ENCODE measurements at regions not wholly inside any gene's neighbourhood (a gene's known extent, or its start where the extent isn't known, plus 50 kb on each side); places are given as distances from the start of the nearest gene placed in this dataset.
"Not testable (repeated sequence)": the region's sequence is repeated elsewhere in the genome, so short reads cannot be mapped to it uniquely, and the experiment has no call there.

DNA sequence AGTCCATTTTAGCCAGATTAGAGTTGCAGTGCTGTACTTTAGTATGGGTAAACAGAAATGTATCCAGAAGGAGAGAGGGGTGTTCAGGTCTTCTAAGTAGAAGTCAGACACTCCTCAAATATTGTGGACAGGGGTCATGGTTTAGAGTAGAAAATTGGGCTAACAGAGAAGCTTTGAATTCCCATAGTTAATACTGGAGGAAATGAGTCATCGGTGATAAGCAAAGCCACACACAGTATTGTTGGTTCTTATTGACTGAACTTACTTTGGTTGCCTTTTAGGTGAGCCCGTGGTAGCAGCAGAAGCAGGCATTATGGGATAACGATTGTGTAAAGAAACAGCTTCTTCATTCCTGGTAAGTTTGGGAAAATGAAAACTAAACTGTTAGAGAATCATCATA lies 66.7 kb upstream of the ERV3-1 start:
- H2AFZ ChIP-seq (ENCODE audit: insufficient read depth, low read depth, low read length, poor library complexity, severe bottlenecking); H3K9ac ChIP-seq (ENCODE audit: insufficient read depth, low read length, poor library complexity, severe bottlenecking); H3K27me3 ChIP-seq (ENCODE audit: control insufficient read depth in 2 of 2, insufficient read depth in 2 of 2, low read length in 2 of 2); H3K27ac Mint-ChIP-seq; H3K9me3 ChIP-seq (replicated peaks in 1 of 2; ENCODE audit: control insufficient read depth in 1 of 2, insufficient read depth in 1 of 2, low read length in 2 of 2); H3K4me3 Mint-ChIP-seq; H3K4me3 ChIP-seq (replicated peaks in 1 of 3; ENCODE audit: low read depth in 2 of 3, low read length in 3 of 3); DNase-seq; H3K27ac ChIP-seq (ENCODE audit: low read depth in 1 of 2, low read length in 2 of 2); H4K20me1 ChIP-seq (ENCODE audit: insufficient read depth, low read length); H3K27me3 Mint-ChIP-seq (ENCODE audit: low read depth in 3 of 3); H3K4me1 ChIP-seq (ENCODE audit: control insufficient read depth in 1 of 2, insufficient read depth in 2 of 2, low read length in 2 of 2); H3K9me3 Mint-ChIP-seq; H3K4me1 Mint-ChIP-seq; H3K4me2 ChIP-seq (replicated peaks; ENCODE audit: extremely low read depth, low read length, poor library complexity, severe bottlenecking); H3K79me2 ChIP-seq (ENCODE audit: insufficient read depth, low read length); intact Hi-C loops (cut with micrococcal nuclease): not testable (repeated sequence)
- peaks cover 20 to 43% of the 10 kb centered on the region in 2 donors for H3K36me3 Mint-ChIP-seq
- no CpG with 5 or more reads among the region's 3 CpGs for WGBS (ENCODE audit: insufficient coverage)
- peaks cover 7 to 24% of the 10 kb centered on the region in 2 donors for H3K36me3 ChIP-seq (replicated peaks in 1 of 2; ENCODE audit: control insufficient read depth in 1 of 2, insufficient read depth in 2 of 2, low read length in 2 of 2)

DNA sequence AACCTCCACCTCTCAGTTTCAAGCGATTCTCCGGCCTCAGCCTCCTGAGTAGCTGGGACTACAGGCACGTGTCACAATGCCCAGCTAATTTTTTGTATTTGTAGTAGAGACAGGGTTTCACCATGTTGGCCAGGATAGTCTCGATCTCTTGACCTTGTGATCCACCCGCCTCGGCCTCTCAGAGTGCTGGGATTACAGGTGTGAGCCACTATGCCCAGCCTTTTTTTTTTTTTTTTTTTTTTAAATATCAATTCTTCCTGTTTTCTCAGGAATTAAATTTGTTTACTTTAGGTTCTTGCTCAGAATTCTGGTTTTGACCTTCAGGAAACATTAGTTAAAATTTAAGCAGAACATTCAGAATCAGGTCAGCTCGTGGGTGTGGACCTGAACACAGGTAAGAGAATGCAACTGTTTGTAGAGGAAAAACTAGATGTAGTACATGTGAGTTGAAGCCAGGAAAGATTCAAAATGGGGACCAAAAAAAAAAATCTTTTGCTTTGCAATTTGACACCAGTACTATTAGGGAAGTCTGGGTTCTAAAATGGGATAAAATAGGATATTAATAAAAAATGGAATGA lies 65.5 kb upstream of the ERV3-1 start:
- H3K9me3 Mint-ChIP-seq; H3K4me1 ChIP-seq (ENCODE audit: control insufficient read depth in 1 of 2, insufficient read depth in 2 of 2, low read length in 2 of 2); H3K4me1 Mint-ChIP-seq; H3K4me3 Mint-ChIP-seq; H3K27me3 Mint-ChIP-seq (ENCODE audit: low read depth in 3 of 3); H3K4me3 ChIP-seq (replicated peaks in 1 of 3; ENCODE audit: low read depth in 2 of 3, low read length in 3 of 3); H3K79me2 ChIP-seq (ENCODE audit: insufficient read depth, low read length); H3K27me3 ChIP-seq (ENCODE audit: control insufficient read depth in 2 of 2, insufficient read depth in 2 of 2, low read length in 2 of 2); intact Hi-C loops (cut with micrococcal nuclease); H3K27ac ChIP-seq (ENCODE audit: low read depth in 1 of 2, low read length in 2 of 2); H3K4me2 ChIP-seq (replicated peaks; ENCODE audit: extremely low read depth, low read length, poor library complexity, severe bottlenecking); H3K27ac Mint-ChIP-seq; H3K9me3 ChIP-seq (replicated peaks in 1 of 2; ENCODE audit: control insufficient read depth in 1 of 2, insufficient read depth in 1 of 2, low read length in 2 of 2); H4K20me1 ChIP-seq (ENCODE audit: insufficient read depth, low read length); H2AFZ ChIP-seq (ENCODE audit: insufficient read depth, low read depth, low read length, poor library complexity, severe bottlenecking); H3K9ac ChIP-seq (ENCODE audit: insufficient read depth, low read length, poor library complexity, severe bottlenecking); DNase-seq: not testable (repeated sequence)
- H3K36me3 ChIP-seq (replicated peaks in 1 of 2; ENCODE audit: control insufficient read depth in 1 of 2, insufficient read depth in 2 of 2, low read length in 2 of 2): peaks cover 7 to 24% of the 10 kb centered on the region in 2 donors
- 100% methylated on average over 2 of the region's 7 CpGs for WGBS (ENCODE audit: insufficient coverage)
- peaks cover 23 to 49% of the 10 kb centered on the region in 2 donors for H3K36me3 Mint-ChIP-seq

DNA sequence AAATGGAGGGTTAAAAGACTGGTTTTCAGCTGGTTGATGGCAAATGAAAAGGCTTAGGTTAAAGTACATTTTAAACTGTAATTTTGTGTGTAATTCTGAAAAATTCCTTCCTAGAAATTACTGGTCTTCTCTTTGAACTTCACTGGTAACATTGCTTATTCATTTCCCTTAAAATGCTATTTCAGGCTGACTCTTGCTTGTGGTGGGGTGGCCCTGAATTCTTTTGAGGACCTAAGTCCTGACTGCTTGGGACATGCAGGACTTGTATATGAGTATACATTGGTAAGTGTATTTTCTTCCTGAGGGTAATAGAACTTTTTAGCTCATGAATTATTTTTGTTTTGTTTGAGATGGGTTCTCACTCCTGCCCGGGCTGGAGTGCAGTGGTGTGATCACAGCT lies 63.0 kb upstream of the ERV3-1 start:
- H3K9me3 Mint-ChIP-seq; H3K4me1 ChIP-seq (ENCODE audit: control insufficient read depth in 1 of 2, insufficient read depth in 2 of 2, low read length in 2 of 2); DNase-seq; H3K4me3 ChIP-seq (replicated peaks in 1 of 3; ENCODE audit: low read depth in 2 of 3, low read length in 3 of 3); H4K20me1 ChIP-seq (ENCODE audit: insufficient read depth, low read length); H3K27me3 ChIP-seq (ENCODE audit: control insufficient read depth in 2 of 2, insufficient read depth in 2 of 2, low read length in 2 of 2); H3K4me1 Mint-ChIP-seq; H3K27me3 Mint-ChIP-seq (ENCODE audit: low read depth in 3 of 3); H3K4me3 Mint-ChIP-seq; H3K4me2 ChIP-seq (replicated peaks; ENCODE audit: extremely low read depth, low read length, poor library complexity, severe bottlenecking); H3K79me2 ChIP-seq (ENCODE audit: insufficient read depth, low read length); H2AFZ ChIP-seq (ENCODE audit: insufficient read depth, low read depth, low read length, poor library complexity, severe bottlenecking); H3K27ac ChIP-seq (ENCODE audit: low read depth in 1 of 2, low read length in 2 of 2); intact Hi-C loops (cut with micrococcal nuclease); H3K9me3 ChIP-seq (replicated peaks in 1 of 2; ENCODE audit: control insufficient read depth in 1 of 2, insufficient read depth in 1 of 2, low read length in 2 of 2); H3K9ac ChIP-seq (ENCODE audit: insufficient read depth, low read length, poor library complexity, severe bottlenecking): not testable (repeated sequence)
- peaks cover 37 to 58% of the 10 kb centered on the region in 2 donors for H3K36me3 Mint-ChIP-seq
- no CpG with 5 or more reads among the region's 1 CpG for WGBS (ENCODE audit: insufficient coverage)
- peaks cover 7 to 24% of the 10 kb centered on the region in 2 donors for H3K36me3 ChIP-seq (replicated peaks in 1 of 2; ENCODE audit: control insufficient read depth in 1 of 2, insufficient read depth in 2 of 2, low read length in 2 of 2)
- peak overlapping the region in 1 of 7 donors; percentile 37 for H3K27ac Mint-ChIP-seq

DNA sequence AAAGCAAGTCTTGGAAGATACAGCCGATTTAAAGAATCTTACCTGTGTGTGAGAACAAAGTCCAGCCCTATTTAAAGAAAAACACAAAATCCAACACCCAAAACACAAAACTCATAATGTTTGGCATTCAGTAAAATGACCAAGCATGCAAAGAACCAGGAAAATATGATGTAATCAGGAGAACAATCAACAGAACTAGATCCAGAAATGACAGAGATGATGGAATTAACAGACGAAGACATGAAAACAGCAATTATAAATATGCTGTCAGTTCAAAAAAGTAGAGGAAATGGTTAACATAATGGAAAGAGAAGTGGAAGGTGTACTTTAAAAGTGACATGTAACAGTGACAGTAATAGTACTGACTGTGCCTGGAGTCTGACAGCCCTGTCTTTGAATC lies 56.1 kb upstream of the ERV3-1 start:
- H3K4me1 Mint-ChIP-seq; H2AFZ ChIP-seq (ENCODE audit: insufficient read depth, low read depth, low read length, poor library complexity, severe bottlenecking); H3K27me3 Mint-ChIP-seq (ENCODE audit: low read depth in 3 of 3); H3K27me3 ChIP-seq (ENCODE audit: control insufficient read depth in 2 of 2, insufficient read depth in 2 of 2, low read length in 2 of 2); H3K4me3 Mint-ChIP-seq; H3K9me3 Mint-ChIP-seq; DNase-seq; intact Hi-C loops (cut with micrococcal nuclease); H3K9me3 ChIP-seq (replicated peaks in 1 of 2; ENCODE audit: control insufficient read depth in 1 of 2, insufficient read depth in 1 of 2, low read length in 2 of 2); H4K20me1 ChIP-seq (ENCODE audit: insufficient read depth, low read length); H3K27ac ChIP-seq (ENCODE audit: low read depth in 1 of 2, low read length in 2 of 2); H3K36me3 ChIP-seq (replicated peaks in 1 of 2; ENCODE audit: control insufficient read depth in 1 of 2, insufficient read depth in 2 of 2, low read length in 2 of 2); H3K9ac ChIP-seq (ENCODE audit: insufficient read depth, low read length, poor library complexity, severe bottlenecking); H3K4me1 ChIP-seq (ENCODE audit: control insufficient read depth in 1 of 2, insufficient read depth in 2 of 2, low read length in 2 of 2); H3K4me2 ChIP-seq (replicated peaks; ENCODE audit: extremely low read depth, low read length, poor library complexity, severe bottlenecking); H3K79me2 ChIP-seq (ENCODE audit: insufficient read depth, low read length); H3K4me3 ChIP-seq (replicated peaks in 1 of 3; ENCODE audit: low read depth in 2 of 3, low read length in 3 of 3): not testable (repeated sequence)
- Mint-ChIP-seq H3K27ac (peak overlapping the region in 1 of 7 donors; percentile 79), H3K36me3 (peaks cover 22 to 31% of the 10 kb centered on the region in 2 donors)
- WGBS (ENCODE audit: insufficient coverage): 100% methylated on average over 1 of the region's 2 CpGs
